H1 (cell line): ENCODE measurements at regions not wholly inside any gene's neighbourhood (a gene's known extent, or its start where the extent isn't known, plus 50 kb on each side); places are given as distances from the start of the nearest gene placed in this dataset.
A peak's percentile ranks its signal among the peaks of the same experiment; 100 is the strongest.

ENCODE experiments used
- CTCF ChIA-PET: fragments of 300-600 bp; sonication (Branson Sonifier 250); formaldehyde crosslinking; loops from one replicate; lab custom pipeline; 2021; ENCODE audit not compliant: partially characterized antibody; lab: Charles Lee
- POLR2A ChIA-PET: fragments of 300-600 bp; sonication (Branson Sonifier 250); formaldehyde crosslinking; loops from one replicate; lab custom pipeline; 2021; ENCODE audit warnings: inconsistent platforms; ENCODE audit not compliant: partially characterized antibody; lab: Charles Lee
- DNase-seq, 2 experiments: peaks; one replicate each; pipeline versions ENCODE4 v3.0.0 to v3.0.0-alpha.2; 2010 to 2022; ENCODE audit warnings: low spot score in 2 of 2, low read depth in 1 of 2, mixed read lengths in 1 of 2
- FAIRE-seq: peaks from 2 replicates; lab custom pipeline; 2011; peaks lifted over from hg19 to GRCh38; lab: Jason Lieb, UNC
- H2AFZ ChIP-seq: 2 replicates; pipeline ENCODE4 v1.8.1; 2012; ENCODE audit warnings: low read length, inconsistent platforms
- H2AK5ac ChIP-seq: 2 replicates; pipeline ENCODE4 v1.6.1; 2013; ENCODE audit warnings: low read depth, low read length
- H2BK120ac ChIP-seq: replicated peaks from 2 replicates; pipeline ENCODE3; 2013; ENCODE audit warnings: low read depth, low read length, inconsistent platforms
- H2BK12ac ChIP-seq: 2 replicates; pipeline ENCODE4 v1.6.1; 2013; ENCODE audit warnings: low read depth, low read length
- H2BK15ac ChIP-seq: 2 replicates; pipeline ENCODE4 v1.6.1; 2013; ENCODE audit warnings: low read length
- H2BK20ac ChIP-seq: 2 replicates; pipeline ENCODE4 v1.6.1; 2013; ENCODE audit warnings: low read length
- H2BK5ac ChIP-seq: 2 replicates; pipeline ENCODE4 v1.6.1; 2013; ENCODE audit warnings: low read depth, low read length
- H3K14ac ChIP-seq: 2 replicates; pipeline ENCODE4 v1.6.1; 2013; ENCODE audit warnings: inconsistent platforms; ENCODE audit not compliant: insufficient read length
- H3K18ac ChIP-seq: 2 replicates; pipeline ENCODE4 v1.6.1; 2013; ENCODE audit warnings: low read length; ENCODE audit errors: extremely low read depth
- H3K23ac ChIP-seq: 2 replicates; pipeline ENCODE4 v1.6.1; 2013; ENCODE audit warnings: inconsistent platforms; ENCODE audit not compliant: insufficient read length
- H3K23me2 ChIP-seq: 2 replicates; pipeline ENCODE4 v1.6.1; 2013; ENCODE audit warnings: low read depth, low read length
- H3K27ac ChIP-seq: 2 replicates; pipeline ENCODE4 v1.6.1; 2011; ENCODE audit warnings: low read depth, low read length, inconsistent platforms
- H3K27me3 ChIP-seq, 4 experiments: replicated peaks in 1 of 4; 1 replicate in 1 of 4; 2 replicates in 3 of 4; pipeline versions ENCODE4 v1.6.1 to v1.8.1; 2011 to 2013; ENCODE audit warnings: low read length in 3 of 4, mild to moderate bottlenecking in 3 of 4, inconsistent platforms in 2 of 4, mixed read lengths in 2 of 4, moderate library complexity in 1 of 4; ENCODE audit not compliant: control insufficient read depth in 3 of 4, insufficient read depth in 3 of 4; ENCODE audit errors: extremely low read depth in 1 of 4
- H3K36me3 ChIP-seq, 4 experiments: 2 replicates each; pipeline versions ENCODE4 v1.6.1 to v1.8.1; 2011 to 2013; ENCODE audit warnings: mild to moderate bottlenecking in 4 of 4, low read length in 3 of 4, moderate library complexity in 2 of 4, control low read depth in 1 of 4, inconsistent platforms in 1 of 4; ENCODE audit not compliant: insufficient read depth in 4 of 4, control insufficient read depth in 2 of 4
- H3K4ac ChIP-seq: replicated peaks from 2 replicates; pipeline ENCODE3; 2013; ENCODE audit warnings: low read length, low read depth, mixed read lengths, inconsistent platforms; ENCODE audit not compliant: insufficient read length
- H3K4me1 ChIP-seq, 4 experiments: replicated peaks in 1 of 4; 1 replicate in 1 of 4; 2 replicates in 3 of 4; pipeline versions ENCODE4 v1.6.1 to v1.8.1; 2011 to 2013; ENCODE audit warnings: low read length in 3 of 4, inconsistent platforms in 2 of 4, mixed read lengths in 1 of 4; ENCODE audit not compliant: insufficient read depth in 4 of 4, control insufficient read depth in 3 of 4
- H3K4me2 ChIP-seq, 2 experiments: 2 replicates each; pipeline versions ENCODE4 v1.6.1 to v1.8.1; 2011 to 2013; ENCODE audit warnings: low read depth in 2 of 2, low read length in 2 of 2, control low read depth in 1 of 2, inconsistent platforms in 1 of 2, mild to moderate bottlenecking in 1 of 2; ENCODE audit not compliant: insufficient read depth in 1 of 2
- H3K4me3 ChIP-seq, 4 experiments: fragments of 200-600, 300-600 bp in 1 of 4; sonication (generic), shearing (Covaris generic), sonication (Bioruptor Twin) in 1 of 4; 2 replicates each; pipeline versions ENCODE4 v1.5.1 to v1.8.1; 2011 to 2016; ENCODE audit warnings: low read length in 4 of 4, low read depth in 3 of 4, control low read depth in 2 of 4, inconsistent platforms in 2 of 4, mild to moderate bottlenecking in 2 of 4, mixed read lengths in 1 of 4, moderate library complexity in 1 of 4; ENCODE audit not compliant: insufficient read depth in 2 of 4; ENCODE audit errors: extremely low read depth in 1 of 4
- H3K56ac ChIP-seq: replicated peaks from 2 replicates; pipeline ENCODE3; 2013; ENCODE audit warnings: low read depth, mild to moderate bottlenecking, mixed read lengths, low read length, inconsistent platforms; ENCODE audit not compliant: insufficient read length
- H3K79me1 ChIP-seq: 2 replicates; pipeline ENCODE4 v1.6.1; 2013; ENCODE audit warnings: low read depth, low read length, control low read depth
- H3K79me2 ChIP-seq, 2 experiments: 2 replicates each; pipeline versions ENCODE4 v1.6.1 to v1.8.1; 2012 to 2013; ENCODE audit warnings: low read length in 2 of 2, mild to moderate bottlenecking in 2 of 2, inconsistent platforms in 1 of 2; ENCODE audit not compliant: insufficient read depth in 2 of 2, control insufficient read depth in 1 of 2
- H3K9ac ChIP-seq, 4 experiments: replicated peaks in 1 of 4; 1 replicate in 1 of 4; 2 replicates in 3 of 4; pipeline versions ENCODE4 v1.6.1 to v1.8.1; 2011 to 2013; ENCODE audit warnings: low read depth in 3 of 4, low read length in 3 of 4, control low read depth in 2 of 4, mild to moderate bottlenecking in 2 of 4, moderate library complexity in 2 of 4, inconsistent platforms in 1 of 4; ENCODE audit errors: extremely low read depth in 1 of 4
- H3K9me3 ChIP-seq, 2 experiments: 2 replicates each; pipeline versions ENCODE4 v1.6.1 to v1.8.1; 2012 to 2013; ENCODE audit warnings: mild to moderate bottlenecking in 2 of 2, moderate library complexity in 2 of 2, control low read depth in 1 of 2, inconsistent platforms in 1 of 2, low read depth in 1 of 2, low read length in 1 of 2, mixed read lengths in 1 of 2; ENCODE audit not compliant: insufficient read depth in 2 of 2
- H4K20me1 ChIP-seq, 2 experiments: replicated peaks in 1 of 2; 2 replicates each; pipeline versions ENCODE3 to v1.8.1; 2011 to 2013; ENCODE audit warnings: inconsistent platforms in 2 of 2, low read length in 2 of 2, mild to moderate bottlenecking in 1 of 2; ENCODE audit not compliant: insufficient read depth in 2 of 2, control insufficient read depth in 1 of 2
- H4K5ac ChIP-seq: 2 replicates; pipeline ENCODE4 v1.6.1; 2013; ENCODE audit warnings: low read length, low read depth, mixed read lengths, inconsistent platforms; ENCODE audit not compliant: insufficient read length
- H4K8ac ChIP-seq: 2 replicates; pipeline ENCODE4 v1.8.0; 2013; ENCODE audit warnings: mild to moderate bottlenecking, moderate library complexity, low read length, inconsistent platforms; ENCODE audit not compliant: insufficient read depth; ENCODE audit errors: extremely low read depth
- H4K91ac ChIP-seq: replicated peaks from 2 replicates; pipeline ENCODE3; 2013; ENCODE audit warnings: low read length, mixed read lengths, inconsistent platforms; ENCODE audit not compliant: insufficient read length
- ASH2L ChIP-seq: fragments of 200-600, 300-600 bp; sonication (generic); IDR thresholded peaks from one replicate; pipeline ENCODE4 v1.7.1; 2017; ENCODE audit warnings: low read length
- CBX8 ChIP-seq: fragments of 300-800, 300-1000 bp; sonication (generic); IDR thresholded peaks from 2 replicates; pipeline ENCODE4 v1.7.1; 2016; ENCODE audit warnings: low read depth, low read length, borderline replicate concordance
- CREB1 ChIP-seq: IDR thresholded peaks from 2 replicates; pipeline ENCODE4 v1.6.1; 2012; ENCODE audit warnings: inconsistent platforms
- EP300 ChIP-seq, 2 experiments: IDR thresholded peaks; 1 replicate in 1 of 2; 2 replicates in 1 of 2; pipeline ENCODE4 v1.6.1; 2011 to 2012; ENCODE audit warnings: low read depth in 2 of 2, low read length in 2 of 2, mild to moderate bottlenecking in 2 of 2, borderline replicate concordance in 1 of 2, inconsistent platforms in 1 of 2, moderate library complexity in 1 of 2
- HDAC2 ChIP-seq, 2 experiments: fragments of 300-600 bp in 1 of 2; sonication (generic) in 1 of 2; IDR thresholded peaks; 2 replicates each; pipeline ENCODE4 v1.6.1; 2011 to 2012; ENCODE audit warnings: low read depth in 2 of 2, low read length in 2 of 2, mild to moderate bottlenecking in 2 of 2, moderate library complexity in 2 of 2, borderline replicate concordance in 1 of 2, inconsistent platforms in 1 of 2
- KDM1A ChIP-seq: fragments of 200-600, 300-600 bp; sonication (generic); IDR thresholded peaks from 2 replicates; pipeline ENCODE4 v1.7.1; 2016; ENCODE audit warnings: mild to moderate bottlenecking, low read length, borderline replicate concordance
- MAX ChIP-seq: IDR thresholded peaks from 2 replicates; pipeline ENCODE4 v1.6.1; 2012; ENCODE audit warnings: inconsistent platforms
- RNF2 ChIP-seq: fragments of 200-900, 300-1000 bp; sonication (generic); IDR thresholded peaks from 2 replicates; pipeline ENCODE4 v1.7.1; 2016; ENCODE audit warnings: borderline replicate concordance, low read depth, mild to moderate bottlenecking, antibody characterized with exemption, low read length; ENCODE audit not compliant: poor library complexity, severe bottlenecking; ENCODE audit errors: missing control alignments
- TBP ChIP-seq: IDR thresholded peaks from 2 replicates; pipeline ENCODE4 v1.6.1; 2011; ENCODE audit warnings: low read depth, low read length, improper control_type of control experiment
- USF2 ChIP-seq: IDR thresholded peaks from 2 replicates; pipeline ENCODE4 v1.6.1; 2011; ENCODE audit warnings: low read length, improper control_type of control experiment
- YY1 ChIP-seq: IDR thresholded peaks from 2 replicates; pipeline ENCODE4 v1.6.1; 2011; ENCODE audit warnings: low read depth, mild to moderate bottlenecking, low read length
- WGBS, 2 experiments: shearing (Covaris generic) in 1 of 2; methylation state at CpG; one replicate each; pipeline versions ENCODE4 v1.1.6 to v1.1.7; 2013 to 2015; ENCODE audit warnings: low lambda C conversion rate in 2 of 2, mixed read lengths in 2 of 2, inconsistent platforms in 1 of 2, low coverage in 1 of 2, missing lambda C conversion rate in 1 of 2; ENCODE audit not compliant: insufficient replicate concordance in 2 of 2, insufficient coverage in 1 of 2, insufficient read length in 1 of 2; ENCODE audit errors: extremely low coverage in 1 of 2, missing lambda C conversion rate in 1 of 2; 5-methylcytosine and 5-hydroxymethylcytosine counted together

- no peak overlapping the region for H2BK5ac ChIP-seq
- no peak overlapping the region; a peak in 1 of 4 replicates for H3K4me2 ChIP-seq
- H4K20me1 ChIP-seq, result no peaks in the 10 kb centered on the region
- no peaks in the 10 kb centered on the region for H3K79me2 ChIP-seq
- H3K79me1 ChIP-seq, result no peaks in the 10 kb centered on the region
- no peak overlapping the region for H3K56ac ChIP-seq
- H3K36me3 ChIP-seq, result no peaks in the 10 kb centered on the region; a peak in 1 of 8 replicates
- peak overlapping the region in 1 of 4 experiments; percentile 22; a peak in 1 of 8 replicates for H3K4me3 ChIP-seq
- WGBS, 2 experiments, result 50% methylated on average over 1 of the region's 1 CpG; no CpG with 5 or more reads in 1 of the 2 experiments
- no peak overlapping the region for H4K5ac ChIP-seq
- H2BK120ac ChIP-seq, result no peak overlapping the region
- ChIA-PET CTCF (interaction anchor here (0.6 kb wide), 1 partner anchor 100 kb away, joined by 3 read pairs; no protein-coding TSS in a partner anchor), POLR2A (no interaction called here)
- no peak overlapping the region for H3K18ac ChIP-seq
- no peaks in the 10 kb centered on the region for H3K27me3 ChIP-seq
- H2AK5ac ChIP-seq, result no peak overlapping the region
- no peak overlapping the region for H4K91ac ChIP-seq
- no peaks in the 10 kb centered on the region for H3K23me2 ChIP-seq
- H2BK12ac ChIP-seq, result no peak overlapping the region
- no peak overlapping the region for H2AFZ ChIP-seq
- peaks cover 2 to 10% (median 3%) of the 10 kb centered on the region in 4 experiments; a peak in 4 of 7 replicates for H3K4me1 ChIP-seq
- no peak overlapping the region for H3K9ac ChIP-seq
- FAIRE-seq, result no peak
- H2BK15ac ChIP-seq, result no peak overlapping the region
- 0 out of 4 replicates have a peak, but pooled peaks cover 2 to 5% of the 10 kb centered on the region in 2 experiments for H3K9me3 ChIP-seq
- no peak overlapping the region for H3K23ac ChIP-seq
- H3K27ac ChIP-seq, result no peak overlapping the region
- H3K4ac ChIP-seq, result no peak overlapping the region
- H2BK20ac ChIP-seq, result no peak overlapping the region
- DNase-seq, result no peak
- H4K8ac ChIP-seq, result no peak overlapping the region
- H3K14ac ChIP-seq, result no peak overlapping the region
- TF ChIP-seq MAX (no peak), RNF2 (no peak), KDM1A (no peak), HDAC2 (IDR thresholded peaks at IDR 0.05; ENCODE audit: borderline replicate concordance in 1 of 2, low read depth in 2 of 2, low read length in 2 of 2) (no peak), EP300 (IDR thresholded peaks at IDR 0.05; ENCODE audit: borderline replicate concordance in 1 of 2, low read depth in 2 of 2, low read length in 2 of 2) (no peak), CREB1 (no peak), CBX8 (no peak), USF2 (no peak), ASH2L (no peak), TBP (no peak), YY1 (no peak)
Measured at GRCh38 chr5:120761986-120762385, 297.9 kb downstream of the PRR16 start.
